ENCODE measurements at regions not wholly inside any gene's neighbourhood (a gene's known extent, or its start where the extent isn't known, plus 50 kb on each side); places are given as distances from the start of the nearest gene placed in this dataset.
"Not testable (repeated sequence)": the region's sequence is repeated elsewhere in the genome, so short reads cannot be mapped to it uniquely, and the experiment has no call there.

DNA sequence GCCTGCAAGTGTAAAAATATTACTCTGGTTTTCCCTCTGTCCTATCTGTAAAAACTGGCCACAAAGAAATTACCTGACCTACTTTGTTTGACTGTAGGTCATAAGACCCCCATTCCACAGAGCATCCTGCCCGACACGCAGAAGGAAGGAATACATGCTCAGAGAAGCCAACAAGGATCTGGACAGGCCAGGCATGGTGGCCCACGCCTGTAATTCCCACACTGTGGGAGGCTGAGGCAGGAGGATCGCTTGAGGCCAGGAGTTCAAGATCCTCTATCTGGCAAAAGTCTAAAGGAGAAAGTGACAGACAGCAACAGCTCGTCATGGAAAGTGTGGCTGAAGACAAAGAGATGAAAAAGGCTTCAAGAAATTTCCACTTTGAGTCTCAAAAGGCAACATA is 78.2 kb upstream of the RNU2-1 start:
- Histone ChIP-seq H3K4me3 (ENCODE audit: low read length) (no peak overlapping the region), H3K9me3 (ENCODE audit: control insufficient read depth, low read length) (no peaks in the 10 kb centered on the region), H3K9ac (ENCODE audit: extremely low read depth, low read length, poor library complexity, severe bottlenecking) (no peak overlapping the region), H3K36me3 (ENCODE audit: control insufficient read depth, insufficient read depth, low read length) (no peaks in the 10 kb centered on the region), H3K27ac (ENCODE audit: low read depth, low read length) (no peak overlapping the region), H3K4me1 (ENCODE audit: control insufficient read depth, insufficient read depth, low read length) (no peaks in the 10 kb centered on the region), H3K27me3 (ENCODE audit: control insufficient read depth, insufficient read depth, low read length, poor library complexity, severe bottlenecking) (no peaks in the 10 kb centered on the region)
- 92 to 93% methylated on average over 5 of the region's 5 CpGs for WGBS, 2 experiments (ENCODE audit: insufficient coverage in 1 of 2, insufficient read length in 1 of 2)
- no peaks in the 10 kb centered on the region for H3K36me3 Mint-ChIP-seq (ENCODE audit: low read depth)
- H3K9me3 Mint-ChIP-seq: no peaks in the 10 kb centered on the region
- no peak overlapping the region for H3K27ac Mint-ChIP-seq
- DNase-seq: no peak
- no peaks in the 10 kb centered on the region for H3K4me1 Mint-ChIP-seq
- H3K4me3 Mint-ChIP-seq: no peak overlapping the region
- TF ChIP-seq, protein P1, sequence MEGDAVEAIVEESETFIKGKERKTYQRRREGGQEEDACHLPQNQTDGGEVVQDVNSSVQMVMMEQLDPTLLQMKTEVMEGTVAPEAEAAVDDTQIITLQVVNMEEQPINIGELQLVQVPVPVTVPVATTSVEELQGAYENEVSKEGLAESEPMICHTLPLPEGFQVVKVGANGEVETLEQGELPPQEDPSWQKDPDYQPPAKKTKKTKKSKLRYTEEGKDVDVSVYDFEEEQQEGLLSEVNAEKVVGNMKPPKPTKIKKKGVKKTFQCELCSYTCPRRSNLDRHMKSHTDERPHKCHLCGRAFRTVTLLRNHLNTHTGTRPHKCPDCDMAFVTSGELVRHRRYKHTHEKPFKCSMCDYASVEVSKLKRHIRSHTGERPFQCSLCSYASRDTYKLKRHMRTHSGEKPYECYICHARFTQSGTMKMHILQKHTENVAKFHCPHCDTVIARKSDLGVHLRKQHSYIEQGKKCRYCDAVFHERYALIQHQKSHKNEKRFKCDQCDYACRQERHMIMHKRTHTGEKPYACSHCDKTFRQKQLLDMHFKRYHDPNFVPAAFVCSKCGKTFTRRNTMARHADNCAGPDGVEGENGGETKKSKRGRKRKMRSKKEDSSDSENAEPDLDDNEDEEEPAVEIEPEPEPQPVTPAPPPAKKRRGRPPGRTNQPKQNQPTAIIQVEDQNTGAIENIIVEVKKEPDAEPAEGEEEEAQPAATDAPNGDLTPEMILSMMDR (conservative IDR thresholded peaks at IDR 0.05): no peak
- no peaks in the 10 kb centered on the region for H3K27me3 Mint-ChIP-seq (ENCODE audit: insufficient read depth)

DNA sequence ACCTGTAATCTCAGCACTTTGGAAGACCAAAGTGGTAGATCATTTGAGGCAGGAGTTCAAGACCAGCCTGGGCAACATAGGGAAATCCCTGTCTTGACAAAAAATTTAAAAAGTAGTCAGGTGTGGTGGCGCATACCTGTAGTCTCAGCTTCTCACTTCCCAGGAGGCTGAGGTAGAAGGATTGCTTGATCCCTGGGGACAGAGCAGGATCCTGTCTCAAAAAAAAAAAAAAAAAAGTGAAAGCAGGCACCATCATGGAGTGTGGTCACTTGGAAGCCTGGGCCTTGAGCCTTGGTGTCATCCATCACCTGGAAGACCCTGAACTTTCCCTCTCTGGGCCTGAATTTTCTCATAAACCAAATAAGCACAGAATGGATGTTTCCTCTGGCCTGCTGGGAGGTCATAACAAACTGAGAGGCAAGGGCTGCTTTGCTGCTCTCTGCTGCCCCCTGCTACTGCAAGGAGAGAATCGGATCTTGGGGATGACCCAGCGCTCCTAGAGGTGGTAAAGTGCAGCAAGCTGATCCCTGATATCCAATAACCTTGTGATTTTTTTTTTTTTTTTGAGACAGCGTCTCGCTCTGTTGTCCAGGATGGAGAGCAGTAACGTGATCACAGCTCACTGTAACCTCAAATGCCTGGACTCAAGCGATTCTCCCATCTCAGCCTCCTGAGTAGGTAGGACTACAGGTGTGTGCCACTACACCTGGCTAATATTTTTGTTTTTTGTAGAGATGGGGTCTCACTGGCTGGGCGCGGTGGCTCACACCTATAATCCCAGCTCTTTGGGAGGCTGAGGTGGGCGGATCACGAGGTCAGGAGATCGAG is 75.9 kb upstream of the RNU2-1 start:
- Histone ChIP-seq H3K4me3 (ENCODE audit: low read length) (no peak overlapping the region), H3K4me1 (ENCODE audit: control insufficient read depth, insufficient read depth, low read length) (no peaks in the 10 kb centered on the region), H3K36me3 (ENCODE audit: control insufficient read depth, insufficient read depth, low read length) (no peaks in the 10 kb centered on the region), H3K27ac (ENCODE audit: low read depth, low read length) (no peak overlapping the region), H3K27me3 (ENCODE audit: control insufficient read depth, insufficient read depth, low read length, poor library complexity, severe bottlenecking) (no peaks in the 10 kb centered on the region), H3K9me3 (ENCODE audit: control insufficient read depth, low read length) (no peaks in the 10 kb centered on the region), H3K9ac (ENCODE audit: extremely low read depth, low read length, poor library complexity, severe bottlenecking) (no peak overlapping the region)
- peak; percentile 68 for DNase-seq
- Mint-ChIP-seq H3K27me3 (ENCODE audit: insufficient read depth) (no peaks in the 10 kb centered on the region), H3K9me3 (no peaks in the 10 kb centered on the region), H3K36me3 (ENCODE audit: low read depth) (no peaks in the 10 kb centered on the region), H3K4me3 (no peak overlapping the region), H3K4me1 (no peaks in the 10 kb centered on the region), H3K27ac (no peak overlapping the region)
- 38 to 63% methylated on average over 4 to 9 of the region's 12 CpGs for WGBS, 2 experiments (ENCODE audit: insufficient coverage in 1 of 2, insufficient read length in 1 of 2)
- TF ChIP-seq, protein P1 (conservative IDR thresholded peaks at IDR 0.05): no peak

DNA sequence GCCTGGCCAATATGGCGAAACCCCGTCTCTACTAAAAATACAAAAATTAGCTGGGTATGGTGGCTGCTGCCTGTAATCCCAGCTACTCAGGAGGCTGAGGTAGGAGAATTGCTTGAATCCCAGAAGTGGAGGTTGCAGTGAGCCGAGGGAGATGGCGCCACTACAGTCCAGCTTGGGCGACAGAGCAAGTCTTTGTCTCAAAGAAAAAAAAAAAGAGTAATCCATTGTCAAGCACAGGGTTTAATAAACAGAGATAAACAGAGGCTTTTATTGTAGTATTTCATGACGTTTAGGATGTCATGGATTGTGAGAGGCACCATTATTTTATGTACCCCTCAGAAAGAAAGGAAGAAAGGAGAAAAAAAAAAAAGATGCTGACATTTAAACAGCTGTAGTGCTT is 75.2 kb upstream of the RNU2-1 start:
- Mint-ChIP-seq H3K9me3 (no peaks in the 10 kb centered on the region), H3K4me1 (no peaks in the 10 kb centered on the region), H3K27me3 (ENCODE audit: insufficient read depth) (no peaks in the 10 kb centered on the region), H3K4me3 (no peak overlapping the region), H3K36me3 (ENCODE audit: low read depth) (no peaks in the 10 kb centered on the region), H3K27ac (no peak overlapping the region)
- Histone ChIP-seq H3K4me1 (ENCODE audit: control insufficient read depth, insufficient read depth, low read length) (no peaks in the 10 kb centered on the region), H3K36me3 (ENCODE audit: control insufficient read depth, insufficient read depth, low read length) (no peaks in the 10 kb centered on the region), H3K27me3 (ENCODE audit: control insufficient read depth, insufficient read depth, low read length, poor library complexity, severe bottlenecking) (no peaks in the 10 kb centered on the region), H3K9me3 (ENCODE audit: control insufficient read depth, low read length) (no peaks in the 10 kb centered on the region), H3K4me3 (ENCODE audit: low read length) (no peak overlapping the region), H3K27ac (ENCODE audit: low read depth, low read length) (no peak overlapping the region), H3K9ac (ENCODE audit: extremely low read depth, low read length, poor library complexity, severe bottlenecking) (no peak overlapping the region)
- 91 to 94% methylated on average over 6 of the region's 6 CpGs for WGBS, 2 experiments (ENCODE audit: insufficient coverage in 1 of 2, insufficient read length in 1 of 2)
- peak; percentile 28 for DNase-seq
- TF ChIP-seq, protein P1 (conservative IDR thresholded peaks at IDR 0.05): no peak

DNA sequence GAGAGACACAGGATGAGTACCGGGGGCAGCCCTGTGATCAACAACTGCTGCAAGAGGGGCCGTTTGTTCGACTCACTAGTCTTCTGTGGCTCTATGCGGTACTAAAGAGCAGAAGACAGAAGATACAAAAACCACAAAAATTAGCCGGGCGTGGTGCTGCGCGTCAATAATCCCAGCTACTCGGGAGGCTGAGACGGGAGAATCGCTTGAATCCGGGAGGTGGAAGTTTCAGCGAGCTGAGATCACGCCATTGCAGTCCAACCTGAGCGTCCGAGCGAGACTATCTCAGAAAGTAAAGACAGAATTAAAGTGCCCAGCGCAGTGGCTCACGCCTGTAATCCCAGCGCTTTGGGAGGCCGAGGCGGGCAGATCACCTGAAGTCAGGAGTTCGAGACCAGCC is 71.0 kb upstream of the RNU2-1 start:
- not testable (repeated sequence) for H3K27ac ChIP-seq (ENCODE audit: low read depth, low read length); H3K4me1 Mint-ChIP-seq; H3K9ac ChIP-seq (ENCODE audit: extremely low read depth, low read length, poor library complexity, severe bottlenecking); H3K36me3 Mint-ChIP-seq (ENCODE audit: low read depth); H3K4me1 ChIP-seq (ENCODE audit: control insufficient read depth, insufficient read depth, low read length); H3K27me3 ChIP-seq (ENCODE audit: control insufficient read depth, insufficient read depth, low read length, poor library complexity, severe bottlenecking); DNase-seq; H3K27me3 Mint-ChIP-seq (ENCODE audit: insufficient read depth); H3K4me3 ChIP-seq (ENCODE audit: low read length); H3K36me3 ChIP-seq (ENCODE audit: control insufficient read depth, insufficient read depth, low read length); H3K27ac Mint-ChIP-seq; H3K4me3 Mint-ChIP-seq; H3K9me3 ChIP-seq (ENCODE audit: control insufficient read depth, low read length); H3K9me3 Mint-ChIP-seq
- 95% methylated on average over 8 of the region's 23 CpGs; no CpG with 5 or more reads in 1 of the 2 experiments for WGBS, 2 experiments (ENCODE audit: insufficient coverage in 1 of 2, insufficient read length in 1 of 2)

DNA sequence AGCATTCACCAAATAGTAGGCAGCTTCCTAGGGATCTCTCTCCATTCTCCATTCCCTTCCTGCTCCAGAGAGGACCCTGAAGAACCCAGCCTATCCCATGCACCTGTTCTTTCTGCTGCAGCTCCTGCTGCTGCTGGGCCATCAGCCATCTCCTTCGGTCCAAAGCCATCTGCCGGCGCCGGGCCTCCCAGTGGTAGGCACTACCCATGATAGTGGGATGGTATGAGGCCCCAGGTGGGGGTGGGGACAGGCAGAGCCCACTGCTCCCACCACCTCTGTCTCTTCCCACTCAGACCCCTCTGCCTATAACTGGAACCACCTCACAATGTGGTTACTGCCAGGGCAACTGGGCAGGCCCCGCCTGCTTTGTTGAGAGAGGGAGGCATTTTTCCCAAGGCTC is 69.3 kb upstream of the RNU2-1 start:
- not testable (repeated sequence) for DNase-seq; H3K9me3 Mint-ChIP-seq; H3K27me3 Mint-ChIP-seq (ENCODE audit: insufficient read depth); H3K27ac ChIP-seq (ENCODE audit: low read depth, low read length); H3K36me3 Mint-ChIP-seq (ENCODE audit: low read depth); H3K4me3 Mint-ChIP-seq; H3K4me1 Mint-ChIP-seq; H3K27me3 ChIP-seq (ENCODE audit: control insufficient read depth, insufficient read depth, low read length, poor library complexity, severe bottlenecking); H3K4me3 ChIP-seq (ENCODE audit: low read length); H3K4me1 ChIP-seq (ENCODE audit: control insufficient read depth, insufficient read depth, low read length); H3K36me3 ChIP-seq (ENCODE audit: control insufficient read depth, insufficient read depth, low read length); H3K9ac ChIP-seq (ENCODE audit: extremely low read depth, low read length, poor library complexity, severe bottlenecking); H3K9me3 ChIP-seq (ENCODE audit: control insufficient read depth, low read length); H3K27ac Mint-ChIP-seq
- no CpG with 5 or more reads among the region's 5 CpGs for WGBS, 2 experiments (ENCODE audit: insufficient coverage in 1 of 2, insufficient read length in 1 of 2)

All from endodermal cell (in vitro differentiated cells).